HuH-7 (cell line): ENCODE measurements at regions not wholly inside any gene's neighbourhood (a gene's known extent, or its start where the extent isn't known, plus 50 kb on each side); places are given as distances from the start of the nearest gene placed in this dataset.

Source experiments
- DNase-seq: peaks from one replicate; pipeline ENCODE4 v3.0.0; 2011; ENCODE audit warnings: low spot score

DNA sequence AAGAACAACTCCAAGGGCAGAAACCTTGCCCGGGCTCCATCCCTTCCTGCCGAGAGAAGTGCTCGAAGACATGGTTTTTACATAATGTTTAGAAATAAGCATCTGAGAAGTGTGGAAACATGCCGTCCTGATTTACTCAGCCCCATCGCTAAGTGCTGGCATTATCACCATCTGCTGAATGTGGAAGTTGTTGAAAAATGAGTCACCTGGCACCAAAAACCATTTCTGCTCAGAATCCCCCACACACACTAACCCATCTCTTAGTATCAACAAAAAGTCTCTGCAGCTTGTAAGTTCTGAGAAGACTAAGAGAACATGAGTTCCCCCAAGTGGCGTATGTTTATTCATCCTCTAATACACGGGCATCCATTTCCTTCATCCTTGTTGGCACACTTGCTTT is 51.0 kb upstream of the ARL8B start:
- DNase-seq = no peak

DNA sequence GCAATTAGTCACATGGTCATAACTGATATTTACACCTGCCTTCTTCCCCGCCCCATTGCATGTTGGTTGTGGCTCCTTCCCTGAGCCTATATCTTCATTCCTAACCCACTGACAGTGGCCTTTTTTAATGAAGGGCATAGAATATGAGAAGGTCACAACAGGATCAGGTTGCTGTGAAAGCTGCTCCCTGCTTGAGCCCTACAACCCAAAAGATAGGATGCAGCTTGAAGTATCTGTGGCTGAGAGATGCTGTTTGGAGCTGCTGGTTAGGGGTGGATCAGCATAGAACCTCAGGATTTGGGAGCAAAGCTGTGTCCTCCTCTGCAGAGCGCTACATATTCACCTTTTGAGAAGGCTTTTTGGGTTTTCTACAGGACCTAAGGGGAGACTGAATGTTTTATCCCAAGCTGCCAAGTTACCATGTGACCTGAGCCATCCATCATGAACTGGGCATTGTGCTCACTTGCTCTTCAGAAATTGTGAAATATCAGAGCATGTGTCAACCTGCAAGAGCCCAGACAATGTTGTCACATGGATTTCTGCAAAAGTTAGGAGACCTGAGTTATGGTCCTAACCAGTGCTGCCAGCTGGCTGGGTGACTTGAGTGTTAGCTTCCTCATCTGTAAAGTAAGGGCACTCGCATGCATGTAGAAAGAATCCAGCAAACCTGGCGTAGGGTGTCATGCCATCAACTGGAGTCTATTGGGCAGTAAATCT is 49.8 kb upstream of the ARL8B start:
- DNase-seq = no peak
